ENCODE measurements at regions not wholly inside any gene's neighbourhood (a gene's known extent, or its start where the extent isn't known, plus 50 kb on each side); places are given as distances from the start of the nearest gene placed in this dataset.

DNA sequence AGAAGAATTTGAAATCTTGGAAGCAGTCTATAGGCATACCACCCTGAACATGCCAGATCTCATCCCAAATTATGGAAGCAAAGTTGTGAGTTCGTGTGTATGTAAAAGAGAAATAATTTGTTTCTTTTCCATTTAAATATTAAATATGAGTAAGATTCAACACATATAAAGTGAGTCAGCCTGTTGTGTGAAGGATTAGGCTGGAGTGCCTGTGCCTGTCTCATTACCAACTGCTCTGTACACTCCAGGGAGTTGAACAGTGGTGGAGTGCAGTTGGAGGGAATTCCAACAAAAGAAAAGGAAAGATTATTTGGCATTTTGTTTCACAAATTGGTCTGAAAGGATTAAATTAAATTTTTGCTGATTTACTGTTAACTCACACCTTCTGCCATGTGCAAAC lies 435.6 kb downstream of the FAT4 start:
- in situ Hi-C loops (cut with MboI; ENCODE audit: low sequenced_read_pairs), result no loop called here
- Histone ChIP-seq H3K9me3 (no peaks in the 10 kb centered on the region), H3K36me3 (replicated peaks) (no peaks in the 10 kb centered on the region)

GRCh38 chr4:125750828-125751466 lies 436.2 kb downstream of the FAT4 start:
- H3K4me3 ChIP-seq, result no peak overlapping the region
- H3K27me3 ChIP-seq (ENCODE audit: low read depth), result no peaks in the 10 kb centered on the region
- H3K36me3 ChIP-seq (replicated peaks), result no peaks in the 10 kb centered on the region
- in situ Hi-C loops (cut with MboI; ENCODE audit: low sequenced_read_pairs), result no loop called here
- H3K9me3 ChIP-seq, result no peaks in the 10 kb centered on the region
- peak in 1 of 2 experiments; percentile 26 for DNase-seq (ENCODE audit: low spot score in 2 of 2)
- peaks cover 6% of the 10 kb centered on the region; the same call in 1 of the 2 replicates for H3K4me1 ChIP-seq

More for the DNA sequence above, 435.6 kb downstream of the FAT4 start:
- Histone ChIP-seq H3K4me3 (no peak overlapping the region), H3K4me1 (peaks cover 6% of the 10 kb centered on the region; the same call in 1 of the 2 replicates), H3K27me3 (ENCODE audit: low read depth) (no peaks in the 10 kb centered on the region)
- DNase-seq (ENCODE audit: low spot score in 2 of 2), result no peak

- no peaks in the 10 kb centered on the region for H3K27me3 ChIP-seq (ENCODE audit: low read depth)
- H3K36me3 ChIP-seq (replicated peaks), result no peaks in the 10 kb centered on the region
- no peak overlapping the region for H3K4me3 ChIP-seq
- no peaks in the 10 kb centered on the region for H3K4me1 ChIP-seq
- in situ Hi-C loops (cut with MboI; ENCODE audit: low sequenced_read_pairs), result no loop called here
- no peak for DNase-seq (ENCODE audit: low spot score in 2 of 2)
- H3K9me3 ChIP-seq, result no peaks in the 10 kb centered on the region
These were observed 443.7 kb downstream of the FAT4 start for GRCh38 chr4:125758438-125758837.

DNA sequence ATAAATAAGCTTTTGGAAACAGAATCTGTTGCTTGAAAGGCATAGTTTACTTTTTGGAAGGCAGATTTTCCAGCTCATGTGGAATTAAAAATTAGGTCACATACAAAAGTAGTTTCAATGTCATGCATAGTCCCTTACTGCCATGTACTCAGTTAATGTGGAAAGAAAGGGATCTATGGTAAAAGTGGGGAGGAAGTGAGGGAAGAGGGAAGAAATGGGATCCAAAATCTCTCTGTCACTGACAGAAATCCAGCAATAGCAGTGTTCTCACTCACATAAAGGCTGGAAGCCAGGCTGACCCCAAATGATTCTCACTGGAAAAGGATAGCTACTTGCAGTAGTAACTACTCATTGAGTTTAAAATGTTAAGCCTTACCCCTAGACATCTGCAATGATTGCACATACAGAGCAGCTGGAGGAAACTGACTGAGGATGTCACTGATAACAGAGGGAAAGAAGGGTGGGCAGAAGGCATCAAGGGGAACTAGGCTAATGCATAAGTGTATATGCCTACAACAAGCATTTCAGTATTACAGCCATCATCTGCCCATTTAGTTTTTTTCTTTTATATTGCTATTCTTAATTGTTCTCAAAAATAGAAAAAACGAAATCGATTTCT lies 445.6 kb downstream of the FAT4 start:
- no peak overlapping the region for H3K4me3 ChIP-seq
- H3K4me1 ChIP-seq, result no peaks in the 10 kb centered on the region
- no peaks in the 10 kb centered on the region for H3K9me3 ChIP-seq
- in situ Hi-C loops (cut with MboI; ENCODE audit: low sequenced_read_pairs), result no loop called here
- no peak for DNase-seq (ENCODE audit: low spot score in 2 of 2)
- no peaks in the 10 kb centered on the region for H3K36me3 ChIP-seq (replicated peaks)
- H3K27me3 ChIP-seq (ENCODE audit: low read depth), result no peaks in the 10 kb centered on the region

- no peaks in the 10 kb centered on the region for H3K27me3 ChIP-seq (ENCODE audit: low read depth)
- no peaks in the 10 kb centered on the region for H3K9me3 ChIP-seq
- H3K4me1 ChIP-seq, result no peaks in the 10 kb centered on the region
- in situ Hi-C loops (cut with MboI; ENCODE audit: low sequenced_read_pairs), result no loop called here
- H3K4me3 ChIP-seq, result no peak overlapping the region
- DNase-seq (ENCODE audit: low spot score in 2 of 2), result no peak
- no peaks in the 10 kb centered on the region for H3K36me3 ChIP-seq (replicated peaks)
These were observed 446.2 kb downstream of the FAT4 start for GRCh38 chr4:125760956-125761355.

DNA sequence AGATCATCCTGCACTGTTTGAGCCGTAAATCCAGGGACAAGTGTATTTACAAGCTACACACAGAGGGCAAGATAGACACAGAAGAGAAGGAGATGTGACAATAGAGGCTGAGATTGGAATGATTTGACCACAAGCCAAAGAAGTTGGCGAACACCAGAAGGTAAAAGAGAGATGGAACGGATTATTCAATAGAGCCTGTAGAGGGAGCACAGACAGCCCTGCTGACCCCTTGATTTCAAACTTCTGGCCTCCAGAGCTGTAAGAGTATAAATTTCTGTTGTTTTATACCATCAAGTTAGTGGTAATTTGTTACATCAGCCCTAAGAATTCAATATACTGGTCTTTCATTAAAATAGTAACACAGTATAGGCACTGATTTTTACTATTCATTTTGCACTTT lies 447.8 kb downstream of the FAT4 start:
- no peaks in the 10 kb centered on the region for H3K36me3 ChIP-seq (replicated peaks)
- in situ Hi-C loops (cut with MboI; ENCODE audit: low sequenced_read_pairs), result no loop called here
- no peaks in the 10 kb centered on the region for H3K9me3 ChIP-seq
- no peak for DNase-seq (ENCODE audit: low spot score in 2 of 2)
- H3K27me3 ChIP-seq (ENCODE audit: low read depth), result no peaks in the 10 kb centered on the region
- H3K4me1 ChIP-seq, result no peaks in the 10 kb centered on the region
- no peak overlapping the region for H3K4me3 ChIP-seq

GRCh38 chr4:125765941-125766340 lies 451.2 kb downstream of the FAT4 start:
- no peaks in the 10 kb centered on the region for H3K9me3 ChIP-seq
- H3K36me3 ChIP-seq (replicated peaks), result no peaks in the 10 kb centered on the region
- H3K27me3 ChIP-seq (ENCODE audit: low read depth), result no peaks in the 10 kb centered on the region
- DNase-seq (ENCODE audit: low spot score in 2 of 2), result no peak
- in situ Hi-C loops (cut with MboI; ENCODE audit: low sequenced_read_pairs), result no loop called here
- no peak overlapping the region for H3K4me3 ChIP-seq
- H3K4me1 ChIP-seq, result no peaks in the 10 kb centered on the region

DNA sequence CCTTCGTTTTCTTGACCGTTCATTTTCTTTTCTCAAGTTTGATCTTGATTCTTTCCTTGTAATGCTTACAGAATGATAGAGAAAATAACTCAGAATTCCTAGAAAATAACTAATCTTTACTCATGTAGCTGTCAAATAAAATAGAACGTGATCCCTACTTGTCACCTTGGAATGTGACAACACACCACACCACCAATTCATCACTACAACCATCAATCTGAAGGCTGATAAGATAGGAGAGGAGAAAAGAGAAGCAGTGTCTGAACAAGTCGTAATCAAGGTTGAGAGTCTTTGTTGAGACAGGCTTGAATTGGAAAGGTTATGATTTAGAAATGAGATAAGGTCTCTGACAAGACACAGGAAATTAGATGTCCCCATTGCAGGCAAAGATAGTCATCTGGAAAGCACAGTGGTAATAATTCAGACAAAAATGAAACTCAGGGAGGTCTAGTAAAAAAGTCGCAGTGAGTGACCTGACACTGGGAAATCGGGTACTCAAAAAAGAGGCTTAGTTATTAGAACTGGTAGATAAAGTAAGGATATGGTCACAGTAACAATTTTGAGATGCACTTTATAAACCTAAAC lies 456.2 kb downstream of the FAT4 start:
- no peak for DNase-seq (ENCODE audit: low spot score in 2 of 2)
- Histone ChIP-seq H3K4me1 (no peaks in the 10 kb centered on the region), H3K9me3 (no peaks in the 10 kb centered on the region), H3K27me3 (ENCODE audit: low read depth) (no peaks in the 10 kb centered on the region), H3K4me3 (no peak overlapping the region), H3K36me3 (replicated peaks) (no peaks in the 10 kb centered on the region)
- in situ Hi-C loops (cut with MboI; ENCODE audit: low sequenced_read_pairs), result no loop called here

- in situ Hi-C loops (cut with MboI; ENCODE audit: low sequenced_read_pairs), result no loop called here
- no peak overlapping the region for H3K4me3 ChIP-seq
- DNase-seq (ENCODE audit: low spot score in 2 of 2), result no peak
- no peaks in the 10 kb centered on the region for H3K27me3 ChIP-seq (ENCODE audit: low read depth)
- no peaks in the 10 kb centered on the region for H3K36me3 ChIP-seq (replicated peaks)
- H3K9me3 ChIP-seq, result no peaks in the 10 kb centered on the region
- H3K4me1 ChIP-seq, result no peaks in the 10 kb centered on the region
These were observed 457.9 kb downstream of the FAT4 start for GRCh38 chr4:125772680-125773079.

GRCh38 chr4:125773502-125773901 lies 458.7 kb downstream of the FAT4 start:
- H3K4me1 ChIP-seq, result no peaks in the 10 kb centered on the region
- no peaks in the 10 kb centered on the region for H3K9me3 ChIP-seq
- H3K4me3 ChIP-seq, result no peak overlapping the region
- H3K27me3 ChIP-seq (ENCODE audit: low read depth), result no peaks in the 10 kb centered on the region
- H3K36me3 ChIP-seq (replicated peaks), result no peaks in the 10 kb centered on the region
- DNase-seq (ENCODE audit: low spot score in 2 of 2), result no peak
- in situ Hi-C loops (cut with MboI; ENCODE audit: low sequenced_read_pairs), result no loop called here

GRCh38 chr4:125773931-125774330 lies 459.2 kb downstream of the FAT4 start:
- H3K4me1 ChIP-seq, result no peaks in the 10 kb centered on the region
- no peak overlapping the region for H3K4me3 ChIP-seq
- no peaks in the 10 kb centered on the region for H3K9me3 ChIP-seq
- no peaks in the 10 kb centered on the region for H3K36me3 ChIP-seq (replicated peaks)
- in situ Hi-C loops (cut with MboI; ENCODE audit: low sequenced_read_pairs), result no loop called here
- DNase-seq (ENCODE audit: low spot score in 2 of 2), result no peak
- no peaks in the 10 kb centered on the region for H3K27me3 ChIP-seq (ENCODE audit: low read depth)

GRCh38 chr4:125776146-125776545 lies 461.4 kb downstream of the FAT4 start:
- Histone ChIP-seq H3K36me3 (replicated peaks) (no peaks in the 10 kb centered on the region), H3K4me1 (no peaks in the 10 kb centered on the region), H3K4me3 (no peak overlapping the region), H3K27me3 (ENCODE audit: low read depth) (no peaks in the 10 kb centered on the region), H3K9me3 (no peaks in the 10 kb centered on the region)
- in situ Hi-C loops (cut with MboI; ENCODE audit: low sequenced_read_pairs), result no loop called here
- DNase-seq (ENCODE audit: low spot score in 2 of 2), result no peak

DNA sequence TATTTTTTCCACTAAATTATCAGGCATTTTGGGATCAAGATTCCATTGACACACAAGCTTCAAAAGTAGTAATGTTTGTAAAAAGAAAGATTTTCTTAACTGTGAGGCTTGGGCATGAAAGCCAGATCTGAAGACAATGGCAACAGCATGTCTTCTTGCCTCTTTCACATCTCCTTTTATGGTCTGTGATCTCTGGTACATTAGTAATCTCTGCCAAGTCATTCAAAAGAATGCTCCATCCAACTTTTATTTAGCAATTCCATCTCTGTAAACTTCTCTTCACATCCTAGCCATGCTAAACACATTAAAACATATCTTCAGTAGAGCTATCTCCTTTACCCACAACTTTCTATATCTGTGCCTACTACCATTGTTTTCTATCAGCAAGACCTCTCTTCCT lies 465.4 kb downstream of the FAT4 start:
- Histone ChIP-seq H3K27me3 (ENCODE audit: low read depth) (no peaks in the 10 kb centered on the region), H3K4me3 (no peak overlapping the region), H3K9me3 (no peaks in the 10 kb centered on the region), H3K36me3 (replicated peaks) (no peaks in the 10 kb centered on the region), H3K4me1 (no peaks in the 10 kb centered on the region)
- DNase-seq (ENCODE audit: low spot score in 2 of 2), result no peak
- in situ Hi-C loops (cut with MboI; ENCODE audit: low sequenced_read_pairs), result no loop called here

DNA sequence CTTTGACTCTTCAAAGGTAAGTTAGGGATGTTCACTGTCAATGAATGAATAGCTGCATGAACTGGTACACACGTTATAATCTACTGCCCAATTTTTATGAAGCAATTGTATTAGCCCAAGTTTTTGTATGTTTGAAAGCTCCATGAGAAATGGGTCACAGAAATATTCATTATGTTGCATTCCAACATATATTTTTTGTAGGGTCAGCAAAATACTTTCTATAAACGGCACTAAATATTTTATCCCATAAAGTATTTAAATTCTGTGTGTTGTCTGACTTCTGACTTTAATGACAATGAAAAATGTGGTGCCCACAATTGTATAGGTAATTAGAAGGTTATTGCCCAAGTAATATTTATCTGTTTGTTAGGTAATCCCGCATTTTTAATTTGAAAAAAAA lies 466.0 kb downstream of the FAT4 start:
- H3K4me3 ChIP-seq, result no peak overlapping the region
- DNase-seq (ENCODE audit: low spot score in 2 of 2), result no peak
- H3K36me3 ChIP-seq (replicated peaks), result no peaks in the 10 kb centered on the region
- H3K9me3 ChIP-seq, result no peaks in the 10 kb centered on the region
- H3K27me3 ChIP-seq (ENCODE audit: low read depth), result no peaks in the 10 kb centered on the region
- in situ Hi-C loops (cut with MboI; ENCODE audit: low sequenced_read_pairs), result no loop called here
- no peaks in the 10 kb centered on the region for H3K4me1 ChIP-seq
